Activated CD4-positive, alpha-beta T cell treated with anti-CD3 and anti-CD28 coated beads for 1 hour (primary cell): ENCODE measurements at regions not wholly inside any gene's neighbourhood (a gene's known extent, or its start where the extent isn't known, plus 50 kb on each side); places are given as distances from the start of the nearest gene placed in this dataset.
"Not testable (repeated sequence)": the region's sequence is repeated elsewhere in the genome, so short reads cannot be mapped to it uniquely, and the experiment has no call there.

Source experiments
- DNase-seq: peaks from one replicate; pipeline ENCODE4 v3.0.0-alpha.2; 2020

- no peak for DNase-seq
These were observed 407.0 kb downstream of the CPS1 start for GRCh38 chr2:210963386-210963785.

GRCh38 chr2:210964141-210964764 lies 407.9 kb downstream of the CPS1 start:
- no peak for DNase-seq

- no peak for DNase-seq
These were observed 409.1 kb downstream of the CPS1 start for GRCh38 chr2:210965472-210965871.

GRCh38 chr2:210966330-210966729 lies 409.9 kb downstream of the CPS1 start:
- DNase-seq: no peak

GRCh38 chr2:210971431-210971830 lies 415.0 kb downstream of the CPS1 start:
- no peak for DNase-seq

GRCh38 chr2:210986806-210987205 lies 430.4 kb downstream of the CPS1 start:
- DNase-seq: not testable (repeated sequence)

- DNase-seq: no peak
These were observed 434.7 kb downstream of the CPS1 start for GRCh38 chr2:210991107-210991506.

- no peak for DNase-seq
These were observed 437.7 kb downstream of the CPS1 start for GRCh38 chr2:210994104-210994503.

- no peak for DNase-seq
These were observed 441.0 kb downstream of the CPS1 start for GRCh38 chr2:210997373-210997772.

GRCh38 chr2:210998334-210998733 lies 441.9 kb downstream of the CPS1 start:
- DNase-seq: no peak

GRCh38 chr2:211014376-211014775 lies 458.0 kb downstream of the CPS1 start:
- DNase-seq: no peak

- DNase-seq: no peak
These were observed 458.5 kb downstream of the CPS1 start for GRCh38 chr2:211014906-211015305.

GRCh38 chr2:211025089-211025488 lies 468.7 kb downstream of the CPS1 start:
- not testable (repeated sequence) for DNase-seq

- DNase-seq: no peak
These were observed 469.7 kb downstream of the CPS1 start for GRCh38 chr2:211026109-211026508.

- DNase-seq: no peak
These were observed 471.6 kb downstream of the CPS1 start for GRCh38 chr2:211027976-211028375.

GRCh38 chr2:211033765-211034164 lies 477.4 kb downstream of the CPS1 start:
- no peak for DNase-seq

- DNase-seq: no peak
These were observed 479.3 kb downstream of the CPS1 start for GRCh38 chr2:211035548-211036185.

GRCh38 chr2:211045025-211045424 lies 488.6 kb downstream of the CPS1 start:
- no peak for DNase-seq

- no peak for DNase-seq
These were observed 493.1 kb downstream of the CPS1 start for GRCh38 chr2:211049321-211050018.

- DNase-seq: no peak
These were observed 499.0 kb downstream of the CPS1 start for GRCh38 chr2:211055438-211055837.

- no peak for DNase-seq
These were observed 505.4 kb downstream of the CPS1 start for GRCh38 chr2:211061612-211062296.

GRCh38 chr2:211062297-211062612 lies 505.9 kb downstream of the CPS1 start:
- no peak for DNase-seq

GRCh38 chr2:211067029-211067428 lies 510.6 kb downstream of the CPS1 start:
- DNase-seq: no peak
